ENCODE measurements at regions not wholly inside any gene's neighbourhood (a gene's known extent, or its start where the extent isn't known, plus 50 kb on each side); places are given as distances from the start of the nearest gene placed in this dataset.

- Histone ChIP-seq H3K9me3 (ENCODE audit: severe bottlenecking) (no peaks in the 10 kb centered on the region), H3K27ac (no peak overlapping the region), H3K36me3 (no peaks in the 10 kb centered on the region), H3K4me3 (ENCODE audit: low read depth, low read length) (no peak overlapping the region), H3K27me3 (ENCODE audit: insufficient read depth, low read depth, severe bottlenecking) (no peaks in the 10 kb centered on the region)
- no peak for DNase-seq
- no peak for TF ChIP-seq CTCF (IDR thresholded peaks at IDR 0.05; ENCODE audit: low read depth, low read length)
Measured at GRCh38 chr4:79181190-79181589, 144.7 kb downstream of the NAA11 start.

GRCh38 chr4:79178760-79179159, 147.1 kb downstream of the NAA11 start:
- no peak for TF ChIP-seq CTCF (IDR thresholded peaks at IDR 0.05; ENCODE audit: low read depth, low read length)
- no peak for DNase-seq
- Histone ChIP-seq H3K4me3 (ENCODE audit: low read depth, low read length) (no peak overlapping the region), H3K27ac (no peak overlapping the region), H3K36me3 (no peaks in the 10 kb centered on the region), H3K27me3 (ENCODE audit: insufficient read depth, low read depth, severe bottlenecking) (no peaks in the 10 kb centered on the region), H3K9me3 (ENCODE audit: severe bottlenecking) (no peaks in the 10 kb centered on the region)

- no peak overlapping the region for H3K27ac ChIP-seq
- H3K27me3 ChIP-seq (ENCODE audit: insufficient read depth, low read depth, severe bottlenecking) = no peaks in the 10 kb centered on the region
- DNase-seq = no peak
- H3K4me3 ChIP-seq (ENCODE audit: low read depth, low read length) = no peak overlapping the region
- no peaks in the 10 kb centered on the region for H3K36me3 ChIP-seq
- H3K9me3 ChIP-seq (ENCODE audit: severe bottlenecking) = no peaks in the 10 kb centered on the region
- TF ChIP-seq CTCF (IDR thresholded peaks at IDR 0.05; ENCODE audit: low read depth, low read length) = no peak
Measured at GRCh38 chr4:79177388-79177787, 148.5 kb downstream of the NAA11 start.

- no peak for DNase-seq
- no peak overlapping the region for H3K27ac ChIP-seq
- H3K36me3 ChIP-seq = no peaks in the 10 kb centered on the region
- TF ChIP-seq CTCF (IDR thresholded peaks at IDR 0.05; ENCODE audit: low read depth, low read length) = no peak
- H3K27me3 ChIP-seq (ENCODE audit: insufficient read depth, low read depth, severe bottlenecking) = no peaks in the 10 kb centered on the region
- no peaks in the 10 kb centered on the region for H3K9me3 ChIP-seq (ENCODE audit: severe bottlenecking)
- H3K4me3 ChIP-seq (ENCODE audit: low read depth, low read length) = no peak overlapping the region
Measured at GRCh38 chr4:79176351-79176750, 149.5 kb downstream of the NAA11 start.

GRCh38 chr4:79175716-79176115, 150.1 kb downstream of the NAA11 start:
- Histone ChIP-seq H3K4me3 (ENCODE audit: low read depth, low read length) (no peak overlapping the region), H3K36me3 (no peaks in the 10 kb centered on the region), H3K27ac (no peak overlapping the region), H3K27me3 (ENCODE audit: insufficient read depth, low read depth, severe bottlenecking) (no peaks in the 10 kb centered on the region), H3K9me3 (ENCODE audit: severe bottlenecking) (no peaks in the 10 kb centered on the region)
- DNase-seq = no peak
- no peak for TF ChIP-seq CTCF (IDR thresholded peaks at IDR 0.05; ENCODE audit: low read depth, low read length)

GRCh38 chr4:79174490-79175252, 151.2 kb downstream of the NAA11 start:
- H3K27ac ChIP-seq = no peak overlapping the region
- no peaks in the 10 kb centered on the region for H3K36me3 ChIP-seq
- no peak overlapping the region for H3K4me3 ChIP-seq (ENCODE audit: low read depth, low read length)
- no peaks in the 10 kb centered on the region for H3K9me3 ChIP-seq (ENCODE audit: severe bottlenecking)
- DNase-seq = peak; percentile 34
- no peaks in the 10 kb centered on the region for H3K27me3 ChIP-seq (ENCODE audit: insufficient read depth, low read depth, severe bottlenecking)
- TF ChIP-seq CTCF (IDR thresholded peaks at IDR 0.05; ENCODE audit: low read depth, low read length) = no peak

Data from WERI-Rb-1 (cell line).